ENCODE measurements at regions not wholly inside any gene's neighbourhood (a gene's known extent, or its start where the extent isn't known, plus 50 kb on each side); places are given as distances from the start of the nearest gene placed in this dataset.

GRCh38 chr7:46218461-46219200 is 297.6 kb upstream of the IGFBP3 start:
- Mint-ChIP-seq H3K36me3 (ENCODE audit: low read depth) (no peaks in the 10 kb centered on the region), H3K4me1 (ENCODE audit: low read depth) (no peaks in the 10 kb centered on the region)
- intact Hi-C loops (cut with DNase I, micrococcal nuclease) = no loop called here

GRCh38 chr7:46215987-46216567 is 295.0 kb upstream of the IGFBP3 start:
- Mint-ChIP-seq H3K4me3 (no peak overlapping the region), H3K27me3 (no peaks in the 10 kb centered on the region), H3K36me3 (ENCODE audit: low read depth) (no peaks in the 10 kb centered on the region), H3K9me3 (no peaks in the 10 kb centered on the region), H3K27ac (no peak overlapping the region), H3K4me1 (ENCODE audit: low read depth) (no peaks in the 10 kb centered on the region)
- Histone ChIP-seq H3K4me3 (ENCODE audit: low read length) (no peak overlapping the region), H3K9me3 (ENCODE audit: control insufficient read depth in 1 of 2, insufficient read depth in 1 of 2, low read length in 2 of 2) (peaks cover 0 to 9% of the 10 kb centered on the region in 2 experiments), H3K36me3 (ENCODE audit: insufficient read depth, low read length) (no peaks in the 10 kb centered on the region), H3K27ac (ENCODE audit: low read depth in 1 of 2, low read length in 2 of 2) (no peak overlapping the region), H3K27me3 (ENCODE audit: control insufficient read depth in 1 of 2, insufficient read depth in 2 of 2, low read length in 2 of 2) (no peaks in the 10 kb centered on the region), H3K4me1 (ENCODE audit: insufficient read depth, low read length) (no peaks in the 10 kb centered on the region)
- no peak for TF ChIP-seq CTCF (IDR thresholded peaks at IDR 0.05)
- CTCF ChIA-PET = no interaction called here
- POLR2A ChIA-PET = no interaction called here
- DNase-seq (no peak), ATAC-seq (ENCODE audit: poor library complexity) (no peak)
- intact Hi-C loops (cut with DNase I, micrococcal nuclease) = no loop called here

More at GRCh38 chr7:46218461-46219200, 297.6 kb upstream of the IGFBP3 start:
- H3K9me3 ChIP-seq (ENCODE audit: control insufficient read depth in 1 of 2, insufficient read depth in 1 of 2, low read length in 2 of 2) = peaks cover 0 to 9% of the 10 kb centered on the region in 2 experiments
- DNase-seq = no peak
- Mint-ChIP-seq H3K27ac (no peak overlapping the region), H3K4me3 (no peak overlapping the region), H3K27me3 (no peaks in the 10 kb centered on the region), H3K9me3 (no peaks in the 10 kb centered on the region)
- H3K4me3 ChIP-seq (ENCODE audit: low read length) = no peak overlapping the region
- no peaks in the 10 kb centered on the region for H3K4me1 ChIP-seq (ENCODE audit: insufficient read depth, low read length)
- ATAC-seq (ENCODE audit: poor library complexity) = no peak
- no peak overlapping the region for H3K27ac ChIP-seq (ENCODE audit: low read depth in 1 of 2, low read length in 2 of 2)
- no peaks in the 10 kb centered on the region for H3K36me3 ChIP-seq (ENCODE audit: insufficient read depth, low read length)
- no peaks in the 10 kb centered on the region for H3K27me3 ChIP-seq (ENCODE audit: control insufficient read depth in 1 of 2, insufficient read depth in 2 of 2, low read length in 2 of 2)
- no peak for TF ChIP-seq CTCF (IDR thresholded peaks at IDR 0.05)
- ChIA-PET CTCF (no interaction called here), POLR2A (no interaction called here)

- Mint-ChIP-seq H3K27me3 (no peaks in the 10 kb centered on the region), H3K4me1 (ENCODE audit: low read depth) (no peaks in the 10 kb centered on the region), H3K4me3 (no peak overlapping the region), H3K36me3 (ENCODE audit: low read depth) (no peaks in the 10 kb centered on the region), H3K9me3 (no peaks in the 10 kb centered on the region), H3K27ac (no peak overlapping the region)
- no peaks in the 10 kb centered on the region for H3K4me1 ChIP-seq (ENCODE audit: insufficient read depth, low read length)
- POLR2A ChIA-PET = no interaction called here
- no peak for DNase-seq
- CTCF ChIA-PET = no interaction called here
- H3K27me3 ChIP-seq (ENCODE audit: control insufficient read depth in 1 of 2, insufficient read depth in 2 of 2, low read length in 2 of 2) = no peaks in the 10 kb centered on the region
- intact Hi-C loops (cut with DNase I, micrococcal nuclease) = no loop called here
- H3K4me3 ChIP-seq (ENCODE audit: low read length) = no peak overlapping the region
- H3K36me3 ChIP-seq (ENCODE audit: insufficient read depth, low read length) = no peaks in the 10 kb centered on the region
- ATAC-seq (ENCODE audit: poor library complexity) = no peak
- TF ChIP-seq CTCF (IDR thresholded peaks at IDR 0.05) = no peak
- H3K9me3 ChIP-seq (ENCODE audit: control insufficient read depth in 1 of 2, insufficient read depth in 1 of 2, low read length in 2 of 2) = peaks cover 0 to 11% of the 10 kb centered on the region in 2 experiments
- H3K27ac ChIP-seq (ENCODE audit: low read depth in 1 of 2, low read length in 2 of 2) = no peak overlapping the region
Observed at GRCh38 chr7:46214526-46214925, 293.5 kb upstream of the IGFBP3 start.

Measured in CD4-positive, alpha-beta T cell (primary cell).